C4-2B (cell line): ENCODE measurements at regions not wholly inside any gene's neighbourhood (a gene's known extent, or its start where the extent isn't known, plus 50 kb on each side); places are given as distances from the start of the nearest gene placed in this dataset.

Source experiments
- H3K27ac ChIP-seq: fragments of 450-650 bp; 2 replicates; pipeline ENCODE4 v1.5.1; 2017
- CTCF ChIP-seq: fragments of 450-650 bp; conservative IDR thresholded peaks from 2 replicates; pipeline ENCODE4 v1.5.1; 2017; ENCODE audit warnings: mild to moderate bottlenecking
- ZFX ChIP-seq: fragments of 450-650 bp; IDR thresholded peaks from 2 replicates; pipeline ENCODE4 v1.6.1; 2017

GRCh38 chr15:70356919-70357318 lies 259.2 kb upstream of the TLE3 start:
- TF ChIP-seq CTCF (no peak), ZFX (no peak)
- H3K27ac ChIP-seq: no peak overlapping the region; the same call in 1 of the 2 replicates

GRCh38 chr15:70356062-70356860 lies 258.5 kb upstream of the TLE3 start:
- no peak for TF ChIP-seq CTCF
- no peak for TF ChIP-seq ZFX
- H3K27ac ChIP-seq: no peak overlapping the region; the same call in 1 of the 2 replicates

- no peak; the same call in 1 of the 2 replicates for TF ChIP-seq CTCF
- TF ChIP-seq ZFX: no peak
- H3K27ac ChIP-seq: peak overlapping the region; percentile 61; the same call in 1 of the 2 replicates
Observed at GRCh38 chr15:70355275-70355795, 257.6 kb upstream of the TLE3 start.

- H3K27ac ChIP-seq: peak overlapping the region; percentile 61
- TF ChIP-seq CTCF: no peak
- no peak for TF ChIP-seq ZFX
Observed at GRCh38 chr15:70354346-70354905, 256.7 kb upstream of the TLE3 start.

DNA sequence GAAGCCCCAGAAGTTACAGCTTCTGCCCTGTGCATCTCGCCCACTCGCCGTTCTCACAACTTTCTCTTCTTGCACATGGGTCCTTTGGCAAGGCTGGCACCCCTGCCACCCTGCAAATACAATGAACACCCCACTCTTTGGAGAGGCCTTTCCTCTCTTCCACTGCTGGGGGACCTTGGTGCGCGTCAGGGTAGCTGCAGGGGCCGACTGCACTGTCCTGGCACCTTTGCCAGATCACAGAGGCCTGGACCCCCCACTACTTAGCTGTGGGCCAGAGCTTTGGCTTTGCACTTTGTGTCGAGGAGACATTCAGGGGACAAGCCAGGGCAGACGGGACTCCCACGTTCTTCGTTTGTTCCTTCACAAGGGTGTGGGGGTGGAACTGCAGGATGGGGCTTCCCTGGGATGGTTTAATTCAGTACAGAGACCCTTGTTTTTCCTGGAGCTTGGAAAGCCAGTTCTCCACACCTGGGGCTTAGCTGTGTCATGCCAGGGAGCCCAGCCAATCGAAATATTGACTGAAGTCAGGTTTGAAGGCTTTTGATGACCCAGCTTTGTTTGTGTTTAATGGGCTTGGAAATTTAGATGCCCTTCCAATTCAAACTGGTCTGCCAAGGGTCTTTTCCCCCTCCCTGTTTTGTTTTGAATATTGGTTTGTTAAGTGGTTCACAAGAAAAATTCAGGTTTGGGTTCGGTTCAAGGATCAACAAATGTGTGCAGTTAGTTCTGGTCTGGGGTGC lies 256.1 kb upstream of the TLE3 start:
- TF ChIP-seq ZFX (no peak), CTCF (no peak)
- peak overlapping the region; percentile 61 for H3K27ac ChIP-seq

DNA sequence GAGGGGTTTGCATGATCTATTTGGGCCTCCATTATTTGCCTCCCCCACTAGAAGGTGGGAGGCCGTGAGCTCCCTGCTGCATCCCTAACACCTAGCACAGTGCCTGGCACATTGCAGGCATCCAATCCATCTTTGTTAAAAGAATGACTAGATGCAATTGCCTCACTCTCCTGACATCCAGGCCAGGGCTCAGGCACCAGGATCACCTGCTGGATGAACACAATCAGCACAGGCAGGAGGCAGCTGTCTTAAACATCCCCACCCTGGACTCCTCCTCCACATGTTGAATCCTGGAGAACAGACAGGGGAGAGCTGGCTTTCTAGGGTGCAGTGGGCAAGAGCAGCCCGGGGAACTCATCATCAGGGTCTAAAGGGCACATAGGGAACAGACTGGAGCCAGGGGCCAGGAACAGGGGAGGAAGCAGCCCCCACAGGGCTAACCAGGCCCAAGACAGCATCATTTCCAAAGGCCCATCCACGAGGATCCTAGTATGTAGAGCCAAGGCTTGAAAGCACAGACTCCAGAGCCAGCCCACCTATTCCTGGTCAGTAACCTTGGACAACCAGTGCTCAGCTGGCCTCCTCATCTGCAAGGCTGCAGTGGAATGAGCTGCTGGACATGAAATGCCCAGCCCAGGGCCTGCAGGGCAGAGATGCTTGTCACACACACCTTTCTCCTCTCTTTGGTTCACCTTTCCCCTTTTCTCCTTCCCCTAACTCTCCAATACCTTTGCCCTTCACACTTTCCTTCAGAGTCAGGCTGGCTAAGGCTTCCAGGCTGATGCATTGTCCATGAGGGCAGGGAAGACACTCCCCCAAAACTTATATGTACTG lies 254.4 kb upstream of the TLE3 start:
- H3K27ac ChIP-seq: no peak overlapping the region; the same call in 1 of the 2 replicates
- TF ChIP-seq ZFX (no peak), CTCF (no peak)
